ENCODE measurements at regions not wholly inside any gene's neighbourhood (a gene's known extent, or its start where the extent isn't known, plus 50 kb on each side); places are given as distances from the start of the nearest gene placed in this dataset.

DNA sequence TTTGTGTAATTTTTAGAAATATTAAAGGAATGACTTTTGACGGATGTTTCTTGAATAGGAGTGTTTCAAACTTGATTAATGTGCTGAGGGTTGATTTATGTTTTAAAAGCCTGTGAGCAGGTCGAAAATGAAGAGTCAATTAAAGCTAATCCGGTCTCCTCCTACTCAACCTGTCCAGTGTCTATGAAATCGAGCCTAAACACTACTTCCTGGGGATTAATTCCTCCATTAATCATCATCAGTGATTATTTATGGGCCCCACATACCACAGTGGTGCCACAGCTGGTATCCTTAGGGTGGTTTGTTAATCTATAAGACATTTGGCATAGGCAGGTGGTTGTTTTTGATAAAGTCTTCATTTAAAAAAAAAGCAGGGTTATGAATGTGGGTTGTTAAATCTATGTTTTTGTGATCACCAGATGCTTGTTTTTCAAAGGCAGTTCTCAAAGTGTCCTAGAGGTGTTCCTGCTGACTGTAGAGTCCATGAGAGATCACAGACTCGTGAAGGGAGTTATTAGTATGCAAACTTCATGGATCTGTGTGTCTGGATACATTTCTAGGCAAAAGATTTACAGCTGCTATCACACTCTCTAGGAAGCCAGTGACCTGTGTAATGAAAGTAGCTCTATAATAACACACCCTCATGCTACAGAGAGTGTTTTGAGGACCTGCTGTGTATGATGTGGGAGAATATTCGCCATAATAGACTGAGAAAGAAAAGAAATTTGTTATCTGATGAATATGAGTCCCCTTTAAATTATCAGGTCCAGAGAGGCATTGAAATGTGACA lies 308.6 kb downstream of the AKAIN1 start:
- Mint-ChIP-seq H3K27ac (no peak overlapping the region), H3K4me1 (ENCODE audit: low read depth) (no peaks in the 10 kb centered on the region), H3K4me3 (no peak overlapping the region), H3K9me3 (peaks cover 18% of the 10 kb centered on the region), H3K27me3 (ENCODE audit: low read depth) (no peaks in the 10 kb centered on the region), H3K36me3 (ENCODE audit: low read depth) (no peaks in the 10 kb centered on the region)
- intact Hi-C loops (cut with micrococcal nuclease), result no loop called here
- no peak for DNase-seq
- CTCF ChIA-PET, result no interaction called here

DNA sequence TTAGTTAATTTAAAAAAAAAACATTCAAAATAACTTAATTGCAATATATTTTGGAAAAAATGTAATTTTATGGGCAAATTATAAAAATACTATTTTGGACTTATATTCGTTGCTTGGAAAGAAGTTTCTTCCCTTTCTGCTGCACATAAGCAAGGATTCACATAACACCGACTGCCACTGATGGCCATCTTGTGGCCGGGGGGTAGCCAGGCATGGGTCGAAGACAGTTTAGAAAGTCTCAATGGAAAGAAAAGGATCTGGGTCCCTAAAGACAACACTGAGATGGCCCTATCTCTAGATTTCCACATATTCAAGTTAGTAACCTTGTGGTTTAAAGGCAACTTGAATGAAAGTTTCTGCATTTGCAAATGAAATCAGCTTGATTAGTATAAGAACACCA lies 318.6 kb downstream of the AKAIN1 start:
- H3K9me3 Mint-ChIP-seq, result peaks cover 15% of the 10 kb centered on the region
- CTCF ChIA-PET, result no interaction called here
- no peak overlapping the region for H3K4me3 Mint-ChIP-seq

DNA sequence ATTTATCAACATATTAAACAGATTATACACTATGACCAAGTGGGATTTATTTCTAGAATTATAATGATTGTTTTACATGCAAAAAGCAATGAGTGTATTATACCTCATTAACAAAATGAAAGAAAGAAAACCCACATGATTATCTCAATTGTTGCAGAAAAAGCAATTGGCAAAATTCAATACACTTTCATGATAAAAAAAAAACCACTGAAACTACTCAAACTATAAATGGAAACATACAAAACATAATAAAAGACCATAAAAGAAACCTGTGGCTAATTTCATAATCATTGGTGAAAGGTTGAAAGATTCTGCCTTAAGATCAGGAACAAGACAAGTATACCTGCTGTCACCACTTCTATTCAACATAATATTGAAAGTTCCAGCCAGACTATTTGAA lies 325.9 kb downstream of the AKAIN1 start:
- Mint-ChIP-seq H3K4me3 (no peak overlapping the region), H3K9me3 (peaks cover 18% of the 10 kb centered on the region), H3K27me3 (ENCODE audit: low read depth) (no peaks in the 10 kb centered on the region), H3K4me1 (ENCODE audit: low read depth) (no peaks in the 10 kb centered on the region), H3K27ac (no peak overlapping the region), H3K36me3 (ENCODE audit: low read depth) (no peaks in the 10 kb centered on the region)
- intact Hi-C loops (cut with micrococcal nuclease), result no loop called here
- CTCF ChIA-PET, result no interaction called here
- no peak for DNase-seq

More for the DNA sequence above, 318.6 kb downstream of the AKAIN1 start:
- H3K27ac Mint-ChIP-seq, result no peak overlapping the region
- H3K4me1 Mint-ChIP-seq (ENCODE audit: low read depth), result no peaks in the 10 kb centered on the region
- H3K36me3 Mint-ChIP-seq (ENCODE audit: low read depth), result no peaks in the 10 kb centered on the region
- DNase-seq, result no peak
- no peaks in the 10 kb centered on the region for H3K27me3 Mint-ChIP-seq (ENCODE audit: low read depth)
- intact Hi-C loops (cut with micrococcal nuclease), result no loop called here

DNA sequence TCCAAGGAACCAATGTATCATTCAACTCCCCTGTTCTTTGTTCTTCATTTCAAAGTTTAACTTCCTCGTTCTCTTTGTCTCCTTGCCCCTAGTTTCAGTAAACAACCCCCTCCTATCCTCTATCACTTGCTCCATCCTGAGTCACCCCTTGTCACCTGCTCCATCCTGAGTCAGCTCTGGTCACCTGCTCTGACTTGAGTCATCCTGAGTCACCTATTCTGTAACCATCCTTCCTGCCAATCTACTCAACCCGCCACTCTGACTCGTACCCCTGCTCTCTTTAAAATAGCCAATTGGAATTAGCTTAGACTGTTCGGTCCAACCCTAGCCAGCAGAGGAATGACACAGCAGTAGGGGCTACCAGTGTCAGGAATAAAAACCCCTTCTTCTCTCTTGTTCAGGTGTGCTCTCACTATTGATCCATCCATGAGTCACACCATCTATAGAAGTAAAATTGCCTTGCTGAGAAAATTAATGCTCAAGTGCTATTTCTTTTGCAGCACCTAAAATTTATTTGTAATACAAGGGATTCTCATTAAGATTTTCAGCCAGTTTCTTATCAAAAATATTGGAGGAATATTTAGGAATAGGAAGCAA lies 326.8 kb downstream of the AKAIN1 start:
- DNase-seq, result peak; percentile 4
- Mint-ChIP-seq H3K36me3 (ENCODE audit: low read depth) (no peaks in the 10 kb centered on the region), H3K9me3 (peaks cover 20% of the 10 kb centered on the region), H3K27me3 (ENCODE audit: low read depth) (no peaks in the 10 kb centered on the region), H3K4me1 (ENCODE audit: low read depth) (no peaks in the 10 kb centered on the region), H3K4me3 (no peak overlapping the region), H3K27ac (no peak overlapping the region)
- intact Hi-C loops (cut with micrococcal nuclease), result no loop called here
- CTCF ChIA-PET, result no interaction called here

DNA sequence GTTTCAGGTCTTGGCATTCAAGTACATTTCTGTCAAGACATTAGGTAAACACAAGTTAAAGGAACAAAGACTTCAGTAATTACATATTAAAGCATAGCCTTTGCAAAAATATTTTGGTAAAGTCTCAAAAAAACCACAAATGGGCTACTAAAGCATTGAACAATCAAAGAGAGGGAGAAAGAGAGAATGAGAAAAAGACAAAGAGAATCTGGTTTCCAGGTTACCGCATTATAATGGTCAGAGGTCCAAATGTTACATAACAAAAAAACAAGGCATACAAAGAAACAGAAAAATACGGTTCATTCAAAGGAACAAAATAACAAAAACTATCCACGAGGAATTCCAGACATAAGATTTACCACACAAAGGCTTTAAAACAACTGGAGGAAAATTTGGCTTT lies 327.9 kb downstream of the AKAIN1 start:
- no peak for DNase-seq
- no peak overlapping the region for H3K27ac Mint-ChIP-seq
- CTCF ChIA-PET, result no interaction called here
- peaks cover 20% of the 10 kb centered on the region for H3K9me3 Mint-ChIP-seq
- H3K36me3 Mint-ChIP-seq (ENCODE audit: low read depth), result no peaks in the 10 kb centered on the region
- intact Hi-C loops (cut with micrococcal nuclease), result no loop called here
- no peak overlapping the region for H3K4me3 Mint-ChIP-seq
- no peaks in the 10 kb centered on the region for H3K27me3 Mint-ChIP-seq (ENCODE audit: low read depth)
- no peaks in the 10 kb centered on the region for H3K4me1 Mint-ChIP-seq (ENCODE audit: low read depth)

DNA sequence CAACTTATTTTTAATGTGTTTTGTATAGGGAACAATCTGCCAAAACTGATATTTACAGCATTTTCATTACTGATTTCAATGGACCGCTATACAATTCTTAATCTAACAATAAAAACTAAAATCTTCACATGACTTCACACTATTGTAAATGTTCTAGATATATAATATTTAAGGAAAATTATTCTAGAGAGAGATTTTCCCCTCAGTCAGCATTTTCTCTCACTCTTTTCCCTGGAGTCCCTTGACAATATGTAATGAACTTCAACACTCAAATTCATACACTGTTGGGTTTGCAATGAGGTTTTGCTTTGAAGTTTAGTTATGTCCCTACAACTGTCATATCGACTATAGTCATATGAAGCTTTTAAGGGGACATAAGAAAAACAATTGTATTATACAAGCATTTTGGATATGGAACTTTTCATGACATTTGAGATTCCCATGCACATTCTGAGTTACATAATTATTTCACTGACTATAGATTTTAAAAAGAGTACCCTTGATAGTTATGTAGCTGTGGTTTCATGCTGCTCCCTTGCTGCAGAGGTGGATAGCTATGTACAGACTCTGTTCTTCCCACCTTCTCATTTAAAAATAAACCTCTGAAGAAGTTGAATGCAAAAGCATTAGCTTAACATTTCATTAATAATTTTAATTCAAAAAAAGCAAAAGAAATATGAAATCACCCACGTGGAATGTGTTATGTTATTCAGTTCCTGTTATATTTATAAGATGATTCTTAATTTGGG lies 338.5 kb downstream of the AKAIN1 start:
- DNase-seq, result no peak
- Mint-ChIP-seq H3K27me3 (ENCODE audit: low read depth) (no peaks in the 10 kb centered on the region), H3K36me3 (ENCODE audit: low read depth) (no peaks in the 10 kb centered on the region), H3K4me1 (ENCODE audit: low read depth) (no peaks in the 10 kb centered on the region), H3K4me3 (no peak overlapping the region), H3K27ac (no peak overlapping the region), H3K9me3 (peaks cover 2% of the 10 kb centered on the region)
- intact Hi-C loops (cut with micrococcal nuclease), result no loop called here
- CTCF ChIA-PET, result no interaction called here

DNA sequence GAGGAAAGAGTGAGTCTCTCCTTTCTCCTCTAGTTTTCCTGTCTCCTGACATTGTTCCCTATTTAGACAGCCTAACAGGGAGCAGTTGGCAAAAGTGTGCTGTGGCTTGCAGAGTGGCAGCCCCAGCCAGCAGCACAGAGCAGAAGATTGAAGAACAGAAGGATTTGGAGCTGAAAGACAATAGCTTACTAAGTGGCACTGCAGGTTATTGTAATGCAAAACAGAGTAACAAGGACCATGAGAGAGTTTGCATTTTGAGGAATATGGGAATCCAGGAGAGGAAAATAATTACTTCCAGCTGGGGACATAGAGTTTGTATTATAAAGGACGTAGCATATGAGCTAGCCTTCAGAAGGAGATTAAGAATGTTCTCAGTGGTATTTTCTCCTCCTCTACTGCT lies 342.4 kb downstream of the AKAIN1 start:
- intact Hi-C loops (cut with micrococcal nuclease), result no loop called here
- no peak for DNase-seq
- CTCF ChIA-PET, result no interaction called here
- Mint-ChIP-seq H3K9me3 (no peaks in the 10 kb centered on the region), H3K36me3 (ENCODE audit: low read depth) (no peaks in the 10 kb centered on the region), H3K4me1 (ENCODE audit: low read depth) (no peaks in the 10 kb centered on the region), H3K27me3 (ENCODE audit: low read depth) (no peaks in the 10 kb centered on the region), H3K27ac (no peak overlapping the region), H3K4me3 (no peak overlapping the region)

DNA sequence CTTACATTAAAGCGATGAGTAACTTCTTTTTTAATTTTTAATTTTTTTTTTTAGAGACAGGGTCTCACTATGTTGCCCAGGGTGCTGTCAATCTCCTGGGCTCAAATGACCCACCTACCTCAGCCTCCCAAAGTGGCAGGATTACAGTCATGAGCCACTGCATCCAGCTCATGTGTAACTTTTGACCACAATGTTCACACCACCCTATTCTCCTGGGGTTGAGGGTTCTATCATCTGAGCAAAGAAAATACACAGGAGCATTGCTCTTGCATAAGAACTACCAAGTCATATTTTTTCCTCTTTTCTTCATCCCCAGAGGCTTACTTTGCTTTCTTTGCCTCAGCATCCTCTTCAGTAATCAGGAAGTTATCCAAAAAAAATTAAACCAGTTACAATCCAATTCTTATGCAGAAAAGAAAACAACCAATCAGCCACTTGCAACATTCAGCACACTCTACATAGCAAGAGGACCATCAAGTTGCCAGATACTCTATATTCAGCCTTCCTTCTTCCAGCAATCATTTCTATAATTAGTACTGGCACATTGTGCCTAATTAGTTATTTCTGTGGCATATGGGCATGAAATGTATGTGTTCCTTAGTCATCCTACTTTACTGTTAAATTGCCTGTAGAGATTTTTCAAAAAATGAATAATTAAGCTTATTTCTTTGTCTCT lies 345.6 kb downstream of the AKAIN1 start:
- no peaks in the 10 kb centered on the region for H3K4me1 Mint-ChIP-seq (ENCODE audit: low read depth)
- H3K9me3 Mint-ChIP-seq, result no peaks in the 10 kb centered on the region
- H3K27ac Mint-ChIP-seq, result no peak overlapping the region
- CTCF ChIA-PET, result no interaction called here
- intact Hi-C loops (cut with micrococcal nuclease), result no loop called here
- no peak overlapping the region for H3K4me3 Mint-ChIP-seq
- H3K36me3 Mint-ChIP-seq (ENCODE audit: low read depth), result no peaks in the 10 kb centered on the region
- no peaks in the 10 kb centered on the region for H3K27me3 Mint-ChIP-seq (ENCODE audit: low read depth)
- no peak for DNase-seq

DNA sequence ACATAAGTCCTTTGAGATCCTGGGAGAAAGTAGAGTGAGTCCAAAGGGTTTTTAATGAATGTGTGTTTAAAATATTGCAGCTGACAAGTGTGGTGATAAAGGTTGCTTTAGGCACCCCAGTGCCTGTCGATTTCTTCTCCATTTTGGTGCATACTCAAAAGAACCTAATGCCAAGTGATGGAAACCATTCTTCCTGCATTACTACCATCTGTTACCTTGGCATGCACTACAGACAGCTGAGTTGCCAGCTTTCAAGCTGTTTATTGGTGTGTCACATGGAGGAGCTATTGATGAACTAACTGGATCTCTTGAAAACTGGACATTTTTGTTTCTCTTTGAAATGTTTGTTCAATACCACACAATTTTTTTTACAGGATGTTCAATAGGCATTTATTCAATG lies 350.0 kb downstream of the AKAIN1 start:
- Mint-ChIP-seq H3K9me3 (no peaks in the 10 kb centered on the region), H3K36me3 (ENCODE audit: low read depth) (no peaks in the 10 kb centered on the region), H3K27me3 (ENCODE audit: low read depth) (no peaks in the 10 kb centered on the region), H3K4me3 (no peak overlapping the region), H3K4me1 (ENCODE audit: low read depth) (no peaks in the 10 kb centered on the region), H3K27ac (no peak overlapping the region)
- CTCF ChIA-PET, result no interaction called here
- DNase-seq, result no peak
- intact Hi-C loops (cut with micrococcal nuclease), result no loop called here

DNA sequence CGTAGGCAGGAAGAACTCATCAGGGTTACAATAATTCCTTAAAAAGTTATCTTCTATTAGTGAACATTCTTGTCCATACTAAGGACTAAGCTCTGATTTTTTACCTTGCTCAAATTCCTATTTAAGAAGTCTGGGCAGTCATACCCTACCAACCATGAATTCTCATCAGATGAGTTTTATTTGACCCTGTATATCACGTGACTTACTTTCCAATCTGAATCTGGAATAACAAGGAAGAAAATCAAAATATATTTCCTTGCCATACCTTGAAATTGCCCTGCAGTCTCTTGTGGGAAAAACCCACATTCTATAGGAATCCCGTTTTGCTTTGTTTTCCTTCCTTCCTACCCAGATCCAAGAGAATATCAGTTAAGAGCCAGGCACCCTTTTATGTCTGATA lies 352.7 kb downstream of the AKAIN1 start:
- Mint-ChIP-seq H3K27me3 (ENCODE audit: low read depth) (no peaks in the 10 kb centered on the region), H3K27ac (no peak overlapping the region), H3K4me1 (ENCODE audit: low read depth) (no peaks in the 10 kb centered on the region), H3K36me3 (ENCODE audit: low read depth) (no peaks in the 10 kb centered on the region), H3K9me3 (no peaks in the 10 kb centered on the region), H3K4me3 (no peak overlapping the region)
- CTCF ChIA-PET, result no interaction called here
- intact Hi-C loops (cut with micrococcal nuclease), result no loop called here
- DNase-seq, result no peak

DNA sequence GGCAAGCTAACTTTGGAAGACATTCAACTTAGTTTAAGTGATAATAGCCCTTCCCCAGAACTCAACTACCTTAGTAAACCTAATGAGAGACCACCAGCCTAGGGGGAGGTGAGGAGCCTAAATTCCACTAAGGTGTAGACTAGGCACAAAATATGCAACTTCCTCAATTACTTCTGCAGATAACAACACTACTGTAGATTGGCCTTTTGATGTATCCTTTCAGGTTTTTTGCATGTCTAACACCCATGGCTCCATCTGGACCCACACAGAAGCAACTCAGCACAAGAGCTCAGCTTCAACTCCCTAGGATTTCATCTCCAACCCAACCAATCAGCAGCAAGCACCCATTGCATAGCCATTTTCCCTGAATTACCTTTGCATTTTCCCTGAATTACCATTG lies 353.3 kb downstream of the AKAIN1 start:
- no peaks in the 10 kb centered on the region for H3K27me3 Mint-ChIP-seq (ENCODE audit: low read depth)
- intact Hi-C loops (cut with micrococcal nuclease), result no loop called here

DNA sequence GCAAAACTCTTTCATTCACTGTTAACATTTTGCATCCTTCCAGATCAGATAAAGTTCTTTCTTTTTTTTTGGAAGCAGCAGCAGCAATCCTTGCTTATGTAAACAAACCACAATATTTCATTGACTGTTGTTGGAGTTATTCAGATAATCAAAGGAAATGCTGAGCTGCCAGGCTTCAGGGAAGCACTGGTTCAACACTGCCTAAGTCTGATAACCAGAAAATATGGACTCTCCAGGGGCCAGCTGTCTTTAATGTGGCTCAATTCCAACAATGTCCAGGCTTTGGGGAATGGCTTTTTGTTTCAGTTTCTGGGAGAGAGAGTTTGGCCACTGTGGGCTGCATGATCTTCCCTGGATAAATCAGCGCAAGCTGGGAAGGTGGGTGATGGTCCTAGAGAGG lies 354.3 kb downstream of the AKAIN1 start:
- CTCF ChIA-PET, result no interaction called here
- H3K4me1 Mint-ChIP-seq (ENCODE audit: low read depth), result no peaks in the 10 kb centered on the region
- no peak overlapping the region for H3K4me3 Mint-ChIP-seq
- intact Hi-C loops (cut with micrococcal nuclease), result no loop called here
- H3K27me3 Mint-ChIP-seq (ENCODE audit: low read depth), result no peaks in the 10 kb centered on the region
- H3K27ac Mint-ChIP-seq, result no peak overlapping the region
- DNase-seq, result no peak
- H3K9me3 Mint-ChIP-seq, result no peaks in the 10 kb centered on the region
- no peaks in the 10 kb centered on the region for H3K36me3 Mint-ChIP-seq (ENCODE audit: low read depth)

More for the DNA sequence above, 353.3 kb downstream of the AKAIN1 start:
- H3K36me3 Mint-ChIP-seq (ENCODE audit: low read depth), result no peaks in the 10 kb centered on the region
- no peak overlapping the region for H3K27ac Mint-ChIP-seq
- H3K4me1 Mint-ChIP-seq (ENCODE audit: low read depth), result no peaks in the 10 kb centered on the region
- DNase-seq, result no peak
- CTCF ChIA-PET, result no interaction called here
- no peak overlapping the region for H3K4me3 Mint-ChIP-seq
- H3K9me3 Mint-ChIP-seq, result no peaks in the 10 kb centered on the region
